OCI-LY1 (cell line): ENCODE measurements at regions not wholly inside any gene's neighbourhood (a gene's known extent, or its start where the extent isn't known, plus 50 kb on each side); places are given as distances from the start of the nearest gene placed in this dataset.

Experiments
- H2AFZ ChIP-seq: fragments of 200-600 bp; sonication (generic), shearing (Covaris generic); 2 replicates; pipeline ENCODE4 v1.6.0; 2014; ENCODE audit warnings: antibody characterized with exemption, mild to moderate bottlenecking, low read length
- H3F3A ChIP-seq: fragments of 200-600 bp; sonication (generic), shearing (Covaris generic); 2 replicates; pipeline ENCODE4 v1.6.0; 2014; ENCODE audit warnings: mild to moderate bottlenecking, antibody characterized with exemption, low read length, moderate library complexity; ENCODE audit not compliant: insufficient read depth
- H3K27ac ChIP-seq: fragments of 200-600 bp; sonication (generic); 2 replicates; pipeline ENCODE4 v1.5.1; 2014; ENCODE audit warnings: low read length, mixed run types, mild to moderate bottlenecking, low read depth; ENCODE audit not compliant: poor library complexity, severe bottlenecking
- H3K27me3 ChIP-seq: fragments of 200-600 bp; sonication (generic); 2 replicates; pipeline ENCODE4 v1.6.0; 2014; ENCODE audit warnings: antibody characterized with exemption, mild to moderate bottlenecking, low read length, moderate library complexity; ENCODE audit not compliant: insufficient read depth
- H3K36me3 ChIP-seq: fragments of 200-600 bp; sonication (generic); 2 replicates; pipeline ENCODE4 v1.6.1; 2014; ENCODE audit warnings: mild to moderate bottlenecking, antibody characterized with exemption, low read length, moderate library complexity, mixed read lengths; ENCODE audit not compliant: insufficient read depth
- H3K4me1 ChIP-seq: fragments of 200-600 bp; sonication (generic); 2 replicates; pipeline ENCODE4 v1.5.1; 2014; ENCODE audit warnings: mild to moderate bottlenecking, low read length, moderate library complexity; ENCODE audit not compliant: insufficient read depth, severe bottlenecking
- H3K4me2 ChIP-seq: fragments of 200-600 bp; sonication (generic), shearing (Covaris generic); 2 replicates; pipeline ENCODE4 v1.6.1; 2014; ENCODE audit warnings: low read length
- H3K4me3 ChIP-seq: fragments of 200-600 bp; sonication (generic); 2 replicates; pipeline ENCODE4 v1.5.1; 2014; ENCODE audit warnings: low read length, low read depth, mild to moderate bottlenecking, mixed read lengths; ENCODE audit not compliant: poor library complexity, severe bottlenecking
- H3K79me2 ChIP-seq: fragments of 200-600 bp; shearing (Covaris generic); 2 replicates; pipeline ENCODE4 v1.6.1; 2016; ENCODE audit warnings: mixed run types, low read length, mixed read lengths; ENCODE audit not compliant: insufficient read depth
- H3K9ac ChIP-seq: fragments of 200-600 bp; sonication (generic), shearing (Covaris generic); 2 replicates; pipeline ENCODE4 v1.6.1; 2014; ENCODE audit warnings: mild to moderate bottlenecking, low read length, mixed read lengths
- H3K9me2 ChIP-seq: fragments of 200-600 bp; sonication (generic), shearing (Covaris generic); 2 replicates; pipeline ENCODE4 v1.6.1; 2014; ENCODE audit warnings: low read depth, mild to moderate bottlenecking, low read length, mixed read lengths
- H3K9me3 ChIP-seq: fragments of 200-600 bp; shearing (Covaris generic); 2 replicates; pipeline ENCODE4 v1.6.1; 2014; ENCODE audit warnings: low read length, mixed read lengths
- H4K20me1 ChIP-seq: fragments of 200-600 bp; sonication (generic), shearing (Covaris generic); 2 replicates; pipeline ENCODE4 v1.6.0; 2016; ENCODE audit warnings: mild to moderate bottlenecking, low read length; ENCODE audit not compliant: insufficient read depth
- EZH2 ChIP-seq: fragments of 200-600 bp; sonication (generic), shearing (Covaris generic); IDR thresholded peaks from 2 replicates; pipeline ENCODE4 v1.8.0; 2017; ENCODE audit warnings: borderline replicate concordance, mixed run types, mild to moderate bottlenecking, antibody characterized with exemption, low read length, moderate library complexity, mixed read lengths
- TF ChIP-seq, protein P1 (sequence below): fragments of 200-600 bp; sonication (generic), shearing (Covaris generic); IDR thresholded peaks from 2 replicates; pipeline ENCODE4 v1.5.1; 2017; ENCODE audit warnings: mild to moderate bottlenecking, antibody characterized with exemption, low read length, moderate library complexity, mixed read lengths

DNA sequence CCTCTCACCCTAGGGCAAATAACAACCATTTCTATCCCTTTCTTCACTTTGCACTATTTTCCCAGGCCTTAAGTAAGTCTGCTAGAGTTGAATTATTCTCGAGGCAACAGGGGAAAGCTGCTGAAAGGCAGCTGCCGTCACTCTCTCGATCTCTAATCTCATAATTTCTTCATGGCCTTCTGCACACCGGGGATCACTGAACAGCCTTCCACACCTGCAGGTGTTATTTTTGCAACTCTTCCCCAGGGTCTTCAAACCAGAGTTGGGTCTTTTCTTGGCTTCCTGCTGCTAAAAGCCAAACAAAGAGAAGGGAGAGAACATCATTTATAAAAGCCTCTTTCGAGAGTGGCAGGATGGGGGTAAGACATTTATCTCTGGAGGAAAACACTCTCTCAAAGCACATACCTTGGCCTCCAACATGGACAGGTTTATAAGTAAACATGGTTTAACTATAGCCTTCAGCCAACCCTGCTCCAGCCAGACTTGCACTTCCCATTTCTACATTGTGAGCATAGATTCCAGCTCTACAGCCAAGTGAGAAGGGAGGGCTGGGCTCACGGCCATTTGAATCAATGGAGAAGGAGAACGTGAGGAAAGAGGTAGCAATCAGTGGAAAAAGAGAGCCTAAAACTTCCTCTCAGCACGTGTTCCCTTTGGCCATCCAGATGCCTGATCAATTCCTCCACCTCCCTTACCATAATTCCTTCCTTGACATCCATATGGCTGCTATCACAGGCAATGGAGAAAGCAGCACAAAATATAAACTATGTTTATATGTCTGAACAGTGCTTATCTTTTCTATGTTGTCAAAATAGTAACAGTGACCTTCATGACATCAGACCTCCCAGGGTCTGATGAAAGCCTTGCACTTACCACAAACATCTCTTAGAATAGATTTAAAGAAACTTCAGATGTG is 464.9 kb downstream of the TLE1 start:
- no peak overlapping the region for H3K4me2 ChIP-seq
- no peaks in the 10 kb centered on the region for H3K27me3 ChIP-seq
- no peaks in the 10 kb centered on the region for H3K4me1 ChIP-seq
- no peaks in the 10 kb centered on the region for H3K9me2 ChIP-seq
- no peaks in the 10 kb centered on the region for H3K36me3 ChIP-seq
- H3F3A ChIP-seq, result no peaks in the 10 kb centered on the region
- H2AFZ ChIP-seq, result no peak overlapping the region
- no peak overlapping the region for H3K4me3 ChIP-seq
- H4K20me1 ChIP-seq, result no peaks in the 10 kb centered on the region
- no peaks in the 10 kb centered on the region for H3K79me2 ChIP-seq
- H3K27ac ChIP-seq, result no peak overlapping the region
- no peak overlapping the region for H3K9ac ChIP-seq
- no peaks in the 10 kb centered on the region for H3K9me3 ChIP-seq
- no peak for TF ChIP-seq EZH2
- TF ChIP-seq, protein P1, sequence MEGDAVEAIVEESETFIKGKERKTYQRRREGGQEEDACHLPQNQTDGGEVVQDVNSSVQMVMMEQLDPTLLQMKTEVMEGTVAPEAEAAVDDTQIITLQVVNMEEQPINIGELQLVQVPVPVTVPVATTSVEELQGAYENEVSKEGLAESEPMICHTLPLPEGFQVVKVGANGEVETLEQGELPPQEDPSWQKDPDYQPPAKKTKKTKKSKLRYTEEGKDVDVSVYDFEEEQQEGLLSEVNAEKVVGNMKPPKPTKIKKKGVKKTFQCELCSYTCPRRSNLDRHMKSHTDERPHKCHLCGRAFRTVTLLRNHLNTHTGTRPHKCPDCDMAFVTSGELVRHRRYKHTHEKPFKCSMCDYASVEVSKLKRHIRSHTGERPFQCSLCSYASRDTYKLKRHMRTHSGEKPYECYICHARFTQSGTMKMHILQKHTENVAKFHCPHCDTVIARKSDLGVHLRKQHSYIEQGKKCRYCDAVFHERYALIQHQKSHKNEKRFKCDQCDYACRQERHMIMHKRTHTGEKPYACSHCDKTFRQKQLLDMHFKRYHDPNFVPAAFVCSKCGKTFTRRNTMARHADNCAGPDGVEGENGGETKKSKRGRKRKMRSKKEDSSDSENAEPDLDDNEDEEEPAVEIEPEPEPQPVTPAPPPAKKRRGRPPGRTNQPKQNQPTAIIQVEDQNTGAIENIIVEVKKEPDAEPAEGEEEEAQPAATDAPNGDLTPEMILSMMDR, result no peak

DNA sequence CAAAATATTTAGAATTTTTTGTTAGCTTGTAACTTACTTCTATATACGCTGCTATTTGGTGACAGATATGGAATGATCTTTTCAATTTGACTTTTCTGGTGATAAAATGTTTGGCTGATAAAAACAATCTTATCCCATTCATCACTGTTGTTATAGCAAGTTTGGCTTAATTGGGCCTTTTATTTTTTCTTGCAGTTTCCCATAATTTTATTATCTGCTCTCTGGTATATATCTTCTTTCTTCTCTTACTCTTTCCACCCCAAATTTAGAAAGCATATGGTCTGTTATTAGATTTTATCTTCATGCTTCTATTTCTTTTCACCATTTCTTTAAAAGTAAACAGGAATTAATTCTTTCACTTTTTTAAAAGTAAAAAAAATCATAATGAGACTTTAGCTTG is 474.4 kb downstream of the TLE1 start:
- Histone ChIP-seq H3K4me2 (no peak overlapping the region), H3F3A (no peaks in the 10 kb centered on the region), H3K4me1 (no peaks in the 10 kb centered on the region), H3K9ac (no peak overlapping the region), H3K79me2 (no peaks in the 10 kb centered on the region), H4K20me1 (no peaks in the 10 kb centered on the region), H3K4me3 (no peak overlapping the region), H3K27ac (no peak overlapping the region), H3K9me2 (no peaks in the 10 kb centered on the region), H3K36me3 (no peaks in the 10 kb centered on the region), H3K27me3 (no peaks in the 10 kb centered on the region), H2AFZ (no peak overlapping the region), H3K9me3 (no peaks in the 10 kb centered on the region)
- TF ChIP-seq, protein P1, result no peak
- TF ChIP-seq EZH2, result no peak

DNA sequence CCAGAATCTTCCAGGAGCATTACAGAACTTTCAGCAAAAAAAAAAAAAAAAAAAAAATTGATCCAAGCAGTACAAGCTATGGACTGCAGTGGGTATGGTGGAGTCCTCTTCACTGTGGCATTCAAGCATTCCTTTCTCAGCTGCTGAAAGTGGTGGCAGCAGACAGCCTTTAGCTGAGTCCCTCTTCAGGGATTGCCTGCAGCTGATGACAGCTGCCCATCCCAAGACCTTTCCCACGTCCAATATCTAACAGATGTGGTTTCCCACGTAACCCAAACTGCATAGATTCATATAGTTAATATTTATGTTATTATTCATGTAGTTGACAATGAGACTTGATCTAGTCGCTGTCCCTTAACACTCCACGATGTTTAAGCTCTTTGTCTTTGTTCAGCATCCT is 475.9 kb downstream of the TLE1 start:
- Histone ChIP-seq H3F3A (no peaks in the 10 kb centered on the region), H3K9ac (no peak overlapping the region), H4K20me1 (no peaks in the 10 kb centered on the region), H3K79me2 (no peaks in the 10 kb centered on the region), H3K4me2 (no peak overlapping the region), H3K4me3 (no peak overlapping the region), H3K9me2 (no peaks in the 10 kb centered on the region), H3K36me3 (no peaks in the 10 kb centered on the region), H3K9me3 (no peaks in the 10 kb centered on the region), H3K4me1 (no peaks in the 10 kb centered on the region), H2AFZ (no peak overlapping the region), H3K27me3 (no peaks in the 10 kb centered on the region), H3K27ac (no peak overlapping the region)
- TF ChIP-seq EZH2, result no peak
- TF ChIP-seq, protein P1, result no peak
